Activated CD4-positive, alpha-beta memory T cell treated with anti-CD3 and anti-CD28 coated beads for 36 hours (primary cell): ENCODE measurements at regions not wholly inside any gene's neighbourhood (a gene's known extent, or its start where the extent isn't known, plus 50 kb on each side); places are given as distances from the start of the nearest gene placed in this dataset.

Experiments used
- CTCF ChIA-PET: fragments of 350-600 bp; sonication (Branson Sonifier 250); formaldehyde crosslinking; loops from one replicate; lab custom pipeline; 2021; ENCODE audit warnings: antibody characterized with exemption, inconsistent platforms; lab: Charles Lee
- POLR2A ChIA-PET: fragments of 350-600 bp; sonication (Branson Sonifier 250); formaldehyde crosslinking; loops from one replicate; lab custom pipeline; 2021; ENCODE audit warnings: antibody characterized with exemption; lab: Charles Lee
- DNase-seq: peaks from one replicate; pipeline ENCODE4 v3.0.0-alpha.2; 2020
- H3K27ac Mint-ChIP-seq: one replicate; pipeline ENCODE4 v1.8.0; 2021; ENCODE audit warnings: mixed read lengths
- H3K27me3 Mint-ChIP-seq: one replicate; pipeline ENCODE4 v1.8.0; 2021; ENCODE audit warnings: mixed read lengths
- H3K36me3 Mint-ChIP-seq: one replicate; pipeline ENCODE4 v1.8.0; 2021; ENCODE audit warnings: mixed read lengths
- H3K4me1 Mint-ChIP-seq: one replicate; pipeline ENCODE4 v1.8.0; 2021; ENCODE audit warnings: low read depth, mixed read lengths
- H3K4me3 Mint-ChIP-seq: one replicate; pipeline ENCODE4 v1.8.0; 2021; ENCODE audit warnings: mild to moderate bottlenecking, mixed read lengths
- H3K9me3 Mint-ChIP-seq: one replicate; pipeline ENCODE4 v1.8.0; 2021; ENCODE audit warnings: mixed read lengths
- intact Hi-C: fragments of 100-400 bp; cut with micrococcal nuclease; formaldehyde crosslinking; loops from one replicate; pipeline ENCODE4 v1.15.1; 2023

DNA sequence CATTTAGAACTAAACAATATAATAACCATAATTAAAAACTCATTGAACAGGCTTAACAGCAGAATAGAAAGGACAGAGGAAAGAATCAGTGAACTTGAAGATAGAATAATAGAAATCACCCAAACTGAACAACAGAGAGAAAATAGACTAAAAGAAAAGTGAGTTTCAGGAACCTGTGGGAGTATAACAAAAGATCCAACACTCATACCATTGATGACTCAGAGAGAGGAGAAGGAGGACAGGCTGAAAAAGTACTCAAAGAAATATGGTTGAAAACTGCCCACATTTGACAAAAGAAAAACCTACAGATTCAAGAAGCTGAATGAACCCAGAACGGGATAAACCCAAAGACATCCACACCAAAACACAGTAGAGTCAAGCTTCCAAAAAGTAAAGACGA is 54.2 kb upstream of the FMNL2 start:
- Mint-ChIP-seq H3K36me3 (no peaks in the 10 kb centered on the region), H3K4me3 (no peak overlapping the region), H3K4me1 (no peaks in the 10 kb centered on the region), H3K27me3 (peaks cover 2% of the 10 kb centered on the region), H3K9me3 (peaks cover 13% of the 10 kb centered on the region), H3K27ac (no peak overlapping the region)
- intact Hi-C loops: no loop called here
- ChIA-PET POLR2A (no interaction called here), CTCF (no interaction called here)
- DNase-seq: no peak

DNA sequence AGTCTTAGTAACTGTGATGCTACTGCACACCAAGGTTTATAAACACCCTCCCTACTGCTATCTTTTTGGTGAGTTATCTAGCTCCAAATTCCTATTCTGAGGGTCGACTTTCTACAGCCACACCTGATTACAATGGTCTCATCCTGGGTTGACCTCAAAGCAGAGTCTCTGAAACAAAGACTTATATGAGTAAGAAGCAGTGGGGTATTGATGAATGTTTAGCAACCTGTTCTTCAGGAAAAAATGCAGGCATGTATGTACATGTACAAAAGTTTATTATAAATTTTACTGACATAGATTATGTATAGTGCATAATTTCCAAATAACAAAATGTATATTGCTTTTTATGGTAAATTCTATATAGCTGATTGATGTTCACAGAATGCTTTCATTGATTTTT is 51.6 kb upstream of the FMNL2 start:
- Mint-ChIP-seq H3K9me3 (peaks cover 11% of the 10 kb centered on the region), H3K4me3 (no peak overlapping the region), H3K27me3 (peaks cover 2% of the 10 kb centered on the region), H3K36me3 (no peaks in the 10 kb centered on the region), H3K4me1 (no peaks in the 10 kb centered on the region), H3K27ac (no peak overlapping the region)
- intact Hi-C loops: no loop called here
- ChIA-PET CTCF (no interaction called here), POLR2A (interaction anchor here (1.2 kb wide), 1 partner anchor 188 kb away, joined by 3 read pairs; no protein-coding TSS in a partner anchor)
- DNase-seq: no peak

DNA sequence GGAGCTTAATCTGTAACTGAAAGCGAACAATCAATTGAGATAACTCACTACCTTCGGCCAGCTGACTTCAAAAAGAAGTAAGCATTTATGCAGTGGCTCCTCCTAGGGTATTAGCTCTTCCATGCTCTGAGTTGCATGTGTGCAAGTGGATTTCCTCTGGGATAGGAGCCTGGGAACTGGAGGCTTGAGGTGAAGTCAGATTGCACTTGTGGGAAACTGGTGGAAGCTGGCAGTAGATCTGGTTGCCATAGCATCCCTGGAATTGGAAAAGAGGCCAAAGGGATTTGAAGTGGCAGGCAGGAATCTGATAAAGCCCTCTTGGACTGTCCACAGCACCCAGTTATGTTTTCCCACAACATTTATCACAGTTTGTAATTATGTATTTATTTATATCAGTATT is 50.6 kb upstream of the FMNL2 start:
- intact Hi-C loops: no loop called here
- Mint-ChIP-seq H3K4me1 (no peaks in the 10 kb centered on the region), H3K27me3 (peaks cover 2% of the 10 kb centered on the region), H3K36me3 (no peaks in the 10 kb centered on the region), H3K4me3 (no peak overlapping the region), H3K9me3 (peaks cover 4% of the 10 kb centered on the region), H3K27ac (no peak overlapping the region)
- POLR2A ChIA-PET: no interaction called here
- CTCF ChIA-PET: no interaction called here
- DNase-seq: no peak
